ENCODE measurements at regions not wholly inside any gene's neighbourhood (a gene's known extent, or its start where the extent isn't known, plus 50 kb on each side); places are given as distances from the start of the nearest gene placed in this dataset.
A peak's percentile ranks its signal among the peaks of the same experiment; 100 is the strongest.
"Not testable (repeated sequence)": the region's sequence is repeated elsewhere in the genome, so short reads cannot be mapped to it uniquely, and the experiment has no call there.

DNA sequence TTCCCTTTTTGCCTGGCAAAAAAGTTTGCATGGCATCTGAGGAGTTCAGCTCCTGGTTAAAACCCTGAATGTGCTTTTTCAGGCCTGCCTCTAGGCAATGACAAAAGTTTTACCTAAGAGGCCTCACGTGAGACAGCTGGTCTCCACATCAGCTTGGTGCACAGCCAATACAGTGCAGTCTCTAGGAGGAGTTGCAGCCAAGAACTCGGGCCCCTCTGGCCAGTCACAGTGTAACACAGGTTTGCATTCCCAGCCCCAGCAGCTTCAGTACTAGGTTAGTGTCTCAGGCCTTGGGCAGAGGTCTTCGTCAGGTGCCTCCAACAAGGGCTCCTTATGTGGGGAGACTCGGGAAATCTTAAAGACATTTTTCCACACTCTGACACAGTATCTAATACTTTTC lies 771.7 kb downstream of the SORCS1 start:
- DNase-seq: no peak

DNA sequence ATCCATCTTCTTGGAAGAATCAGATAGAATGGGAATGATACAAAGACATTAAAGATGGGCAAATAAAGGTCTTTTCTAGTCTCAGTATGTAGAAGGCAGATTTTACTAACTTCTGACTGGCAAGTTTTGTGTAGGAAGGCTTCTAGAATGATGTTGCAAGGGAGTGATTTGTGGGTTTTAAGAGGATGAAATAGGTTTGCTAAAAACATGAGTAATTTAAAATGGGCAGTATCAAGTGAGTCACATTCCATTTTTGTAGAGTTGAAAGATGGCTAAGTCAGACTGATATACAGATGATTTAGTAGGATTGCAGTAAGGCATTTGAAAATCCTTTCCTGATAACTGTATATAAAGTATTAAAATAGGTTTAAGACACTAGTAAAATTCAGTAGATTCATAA lies 777.4 kb downstream of the SORCS1 start:
- DNase-seq: no peak

DNA sequence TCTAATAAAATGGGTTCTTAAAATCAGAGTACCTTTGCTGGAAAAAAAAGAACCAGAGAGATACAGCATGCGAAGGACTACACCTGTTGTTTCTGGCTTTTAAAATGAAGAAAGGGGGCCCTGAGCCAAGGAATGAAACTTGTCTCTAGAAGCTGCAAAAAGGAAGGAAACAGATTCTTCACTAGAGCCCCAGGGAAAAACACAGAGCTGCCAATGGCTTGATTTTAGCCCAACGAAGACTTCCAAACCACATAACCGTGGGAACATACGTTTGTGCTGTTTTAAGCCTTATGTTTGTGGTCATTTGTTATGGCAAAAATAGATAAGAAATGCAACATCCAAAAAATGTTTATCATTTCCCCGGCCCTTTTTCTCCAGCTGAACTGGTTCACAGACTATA lies 780.0 kb downstream of the SORCS1 start:
- no peak for DNase-seq

DNA sequence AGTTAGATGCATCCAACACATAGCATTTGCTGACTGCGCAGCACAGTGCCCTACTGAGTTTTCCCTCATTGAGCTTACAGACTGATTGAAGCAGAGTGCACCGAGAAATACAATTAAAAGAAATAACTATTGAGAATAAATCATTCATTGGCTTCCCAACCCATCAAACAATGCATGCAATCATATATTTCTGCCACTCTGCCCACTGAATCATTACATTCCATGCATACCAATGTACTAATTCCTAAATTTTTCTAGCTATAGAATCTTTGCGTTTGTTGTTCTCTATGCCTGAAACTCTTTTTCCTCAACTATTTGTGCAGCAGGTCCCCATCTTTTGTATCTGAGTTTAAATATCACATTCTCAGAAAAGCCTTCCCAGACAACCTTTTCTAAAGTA lies 783.8 kb downstream of the SORCS1 start:
- DNase-seq: no peak

DNA sequence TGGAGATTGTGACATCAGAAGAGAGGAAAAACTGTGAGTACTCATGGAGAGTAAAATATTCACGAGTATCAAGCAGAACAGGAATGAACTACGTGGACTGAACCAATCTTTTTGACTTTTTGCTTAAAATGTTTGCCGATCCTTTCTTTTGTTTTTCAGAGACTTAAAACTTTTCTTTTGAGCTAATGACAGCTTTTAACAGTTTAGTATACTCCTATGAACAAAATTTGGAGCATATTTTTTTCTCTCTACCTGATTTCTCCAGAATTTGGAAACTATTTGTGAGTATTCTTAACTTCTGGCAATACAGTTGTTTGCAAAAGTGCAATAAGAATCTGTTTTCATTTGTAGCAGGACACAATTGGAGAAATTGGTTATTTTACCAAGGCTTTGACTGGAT lies 786.3 kb downstream of the SORCS1 start:
- DNase-seq: no peak

DNA sequence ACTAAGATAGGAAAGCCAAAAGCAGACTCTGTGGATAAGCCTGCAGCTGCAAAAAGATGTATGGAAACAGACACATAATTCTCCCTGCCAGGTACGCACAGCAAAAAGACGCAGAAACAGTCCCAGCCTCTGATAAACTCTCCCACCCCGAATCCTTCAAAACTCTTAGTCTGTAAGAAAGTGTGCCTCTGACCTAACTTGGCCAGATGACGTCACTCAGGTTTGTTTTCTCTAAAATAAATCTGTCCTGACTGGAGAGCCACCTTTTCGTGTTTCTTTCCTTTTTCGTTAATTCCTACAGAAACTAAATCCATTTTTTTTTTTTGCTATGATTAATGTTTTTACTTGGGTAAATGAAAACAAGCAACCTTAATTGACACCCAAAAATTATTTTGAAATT lies 793.8 kb downstream of the SORCS1 start:
- no peak for DNase-seq

DNA sequence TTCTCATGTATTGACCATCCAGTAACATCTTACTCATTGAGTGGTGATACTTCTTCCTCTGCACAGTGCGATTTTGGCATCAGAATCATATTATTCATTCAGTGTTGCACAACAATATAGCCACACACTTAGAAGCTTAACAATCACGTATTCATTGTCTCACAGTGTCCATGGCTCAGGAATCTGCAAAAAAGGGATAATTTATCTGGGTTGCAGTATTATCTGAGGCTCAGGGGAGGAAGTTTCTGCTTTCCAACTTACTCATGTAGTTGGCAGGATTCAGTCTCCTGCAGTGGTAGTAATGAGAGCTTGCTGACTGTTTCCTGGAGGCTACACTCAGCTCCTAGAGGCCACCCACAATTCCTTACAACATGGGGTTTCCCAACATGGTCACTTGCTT lies 803.6 kb downstream of the SORCS1 start:
- peak in 1 of 56 donors; percentile 27 for DNase-seq

DNA sequence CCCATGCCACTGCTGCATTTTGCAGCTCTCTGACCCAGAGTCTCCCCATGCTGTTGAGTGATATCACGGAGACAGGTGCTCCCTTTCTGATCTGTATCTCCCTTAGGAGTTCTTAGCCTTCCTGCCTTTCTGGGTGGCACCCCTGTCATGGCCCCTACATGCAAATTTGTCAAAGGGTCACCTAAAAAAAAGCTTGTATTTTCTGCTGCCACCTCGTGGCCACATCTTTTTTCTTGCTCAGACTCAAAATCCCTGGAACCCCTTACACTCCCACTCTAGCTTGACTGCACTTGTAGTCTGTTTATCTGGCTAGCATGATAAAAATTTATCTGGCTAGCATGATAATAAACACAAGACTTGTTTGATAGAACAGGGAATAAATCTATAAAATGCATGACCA lies 809.1 kb downstream of the SORCS1 start:
- DNase-seq: no peak

DNA sequence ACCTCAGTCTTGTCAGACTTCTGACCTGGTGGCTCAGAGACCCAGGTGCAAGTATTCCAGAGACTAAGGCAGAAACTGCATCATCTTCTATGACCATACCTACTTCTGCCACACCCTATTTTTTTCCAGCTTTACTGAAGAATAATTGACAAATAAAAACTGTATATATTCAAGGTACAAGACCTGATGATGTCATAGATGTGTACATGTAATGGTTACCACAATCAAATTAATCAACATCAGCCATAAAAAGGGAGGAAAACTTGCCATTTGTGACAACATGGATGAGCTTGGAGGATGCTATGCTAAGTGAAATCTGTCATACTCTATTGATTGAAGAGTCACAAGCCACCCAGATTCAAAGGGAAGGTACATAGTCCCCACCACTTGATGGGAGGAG lies 815.6 kb downstream of the SORCS1 start:
- DNase-seq: no peak

DNA sequence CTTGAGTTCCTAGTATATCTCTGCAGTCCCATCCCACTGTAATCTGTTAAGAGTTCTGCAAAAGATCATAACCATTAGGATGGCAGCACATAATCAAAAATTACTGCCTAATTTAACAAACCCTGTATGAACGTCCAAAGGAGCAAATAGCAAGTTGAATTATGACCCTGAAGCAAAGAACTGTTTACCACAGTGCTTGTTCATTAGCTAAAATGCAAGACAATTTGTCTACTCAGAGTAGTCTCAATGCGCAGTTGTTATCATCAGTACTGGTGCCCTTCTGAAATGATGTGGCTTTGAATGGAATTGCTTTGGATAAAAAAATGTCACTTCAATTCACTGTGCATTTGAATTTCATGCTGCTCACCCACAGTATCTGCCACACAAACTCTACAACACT lies 817.0 kb downstream of the SORCS1 start:
- DNase-seq: no peak

DNA sequence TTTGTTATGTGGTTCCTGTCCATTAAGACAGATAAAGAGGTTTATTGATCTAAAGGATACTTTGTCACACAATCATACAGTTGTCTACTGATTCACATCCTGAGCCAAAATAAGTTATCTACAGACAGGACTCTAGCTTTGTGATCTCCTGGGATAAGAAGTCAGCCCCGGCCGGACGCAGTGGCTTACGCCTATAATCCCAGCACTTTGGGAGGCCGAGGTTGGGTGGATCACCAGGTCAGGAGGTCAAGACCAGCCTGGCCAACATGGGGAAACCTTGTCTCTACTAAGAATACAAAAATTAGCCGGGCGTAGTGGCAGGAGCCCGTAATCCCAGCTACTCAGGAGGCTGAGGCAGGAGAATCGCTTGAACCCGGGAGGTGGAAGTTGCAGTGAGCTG lies 821.0 kb downstream of the SORCS1 start:
- not testable (repeated sequence) for DNase-seq

DNA sequence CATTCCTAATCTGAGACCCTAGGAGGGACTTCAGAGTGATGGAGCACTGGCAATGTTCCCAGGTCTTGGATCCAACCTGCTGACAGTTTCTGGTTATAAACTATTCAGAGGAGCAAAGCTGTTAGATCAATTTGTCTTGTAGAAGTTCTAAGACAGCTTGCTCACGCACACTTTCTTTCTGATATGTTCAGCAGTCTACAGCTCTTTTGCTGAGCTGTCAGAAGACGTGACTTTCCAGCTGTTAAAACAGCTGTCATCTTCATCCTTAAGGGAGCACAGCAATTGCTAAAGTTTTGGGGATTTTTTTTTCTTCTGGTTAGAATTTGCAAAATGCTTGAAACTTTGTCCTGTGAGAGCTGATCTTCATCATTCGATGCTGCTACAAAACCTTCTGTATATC lies 823.1 kb downstream of the SORCS1 start:
- DNase-seq: no peak

DNA sequence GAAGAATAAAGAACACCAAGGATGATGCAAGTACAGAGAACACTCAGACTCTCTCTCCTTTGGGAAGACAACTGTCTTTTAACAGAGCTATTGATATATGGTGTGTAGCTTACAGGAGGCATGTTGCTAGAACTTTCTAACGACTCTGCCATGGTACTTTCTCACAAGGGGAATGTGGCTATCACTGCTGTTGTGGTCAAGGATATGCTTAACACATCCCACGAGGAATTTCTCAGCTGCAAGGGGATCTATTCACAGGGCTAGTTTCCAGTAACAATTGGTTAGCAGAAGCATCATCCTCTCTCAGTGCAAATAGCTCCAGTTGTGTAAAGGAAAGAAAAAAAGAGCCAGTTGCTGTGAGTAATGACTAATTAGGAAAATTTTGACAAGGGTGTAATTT lies 826.0 kb downstream of the SORCS1 start:
- DNase-seq: no peak

DNA sequence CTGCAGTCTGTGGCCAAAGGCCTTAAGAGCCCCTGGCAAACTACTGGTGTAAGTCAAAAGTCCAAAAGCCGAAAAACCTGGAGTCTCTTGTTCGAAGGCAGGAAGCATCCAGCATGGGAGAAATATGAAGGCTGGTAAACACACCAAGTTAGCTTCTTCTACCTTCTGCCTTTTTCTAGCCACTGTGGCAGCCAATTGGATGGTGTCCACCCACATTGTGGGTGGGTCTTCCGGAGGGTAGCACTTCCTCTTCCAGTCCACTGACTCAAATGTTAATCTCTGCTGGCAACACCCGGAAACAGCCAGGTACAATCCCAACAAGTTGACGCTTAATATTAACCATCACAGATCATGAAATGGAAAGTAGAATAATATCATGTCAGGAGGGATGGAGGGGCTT lies 827.6 kb downstream of the SORCS1 start:
- no peak for DNase-seq

DNA sequence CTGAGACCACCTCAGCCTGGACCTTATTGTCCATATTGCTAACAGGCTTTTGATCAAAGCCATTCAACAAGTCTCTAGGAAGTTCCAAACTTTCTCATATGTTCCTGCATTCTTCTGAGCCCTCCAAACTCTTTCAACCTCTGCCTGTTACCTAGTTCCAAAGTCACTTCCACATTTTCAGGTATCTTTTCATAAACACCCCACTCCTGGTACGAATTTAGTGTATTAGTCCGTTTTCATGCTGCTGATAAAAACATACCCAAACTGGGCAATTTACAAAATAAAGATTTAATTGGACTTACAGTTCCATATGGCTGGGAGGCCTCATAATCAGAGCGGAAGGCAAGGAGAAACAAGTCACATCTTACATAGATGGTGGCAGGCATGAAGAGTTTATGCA lies 836.8 kb downstream of the SORCS1 start:
- no peak for DNase-seq

DNA sequence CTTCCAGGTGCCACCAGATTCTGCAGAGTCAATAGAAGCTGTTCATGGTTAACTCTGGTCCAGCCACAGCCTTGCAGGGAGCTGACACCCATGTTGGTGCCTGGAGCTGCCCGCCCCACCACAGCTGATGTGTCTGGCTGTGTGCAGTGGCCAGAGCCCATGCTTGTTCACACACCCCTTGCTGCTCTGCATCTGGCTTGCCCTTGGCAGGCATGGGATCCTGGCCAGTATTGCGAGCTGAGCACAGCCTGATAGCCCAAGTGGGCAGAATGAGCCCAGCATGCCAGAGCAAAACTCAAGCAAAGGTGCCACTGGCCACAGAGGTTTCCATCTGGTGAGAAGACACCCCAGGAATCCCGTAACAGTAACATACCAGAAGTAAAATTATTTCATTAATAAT lies 843.6 kb downstream of the SORCS1 start:
- DNase-seq: no peak

DNA sequence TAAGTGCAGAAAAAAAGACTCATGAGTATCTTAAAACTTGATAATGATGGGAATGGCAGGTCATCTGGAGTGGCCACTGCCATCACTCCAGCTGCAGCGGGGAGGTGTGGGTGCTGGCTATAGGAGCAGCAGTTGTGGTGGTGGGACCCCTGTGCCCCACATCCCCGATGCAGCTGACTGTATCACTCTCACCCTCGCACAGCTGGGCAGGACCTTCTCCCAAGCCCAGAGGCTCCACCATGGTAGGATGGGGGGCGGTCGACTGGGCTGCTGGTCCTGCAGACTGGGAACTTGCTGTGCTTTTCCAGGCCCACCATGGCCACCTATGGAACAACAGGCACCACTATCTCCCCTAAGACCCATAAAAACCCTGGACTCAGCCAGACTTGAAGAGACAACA lies 844.4 kb downstream of the SORCS1 start:
- no peak for DNase-seq

DNA sequence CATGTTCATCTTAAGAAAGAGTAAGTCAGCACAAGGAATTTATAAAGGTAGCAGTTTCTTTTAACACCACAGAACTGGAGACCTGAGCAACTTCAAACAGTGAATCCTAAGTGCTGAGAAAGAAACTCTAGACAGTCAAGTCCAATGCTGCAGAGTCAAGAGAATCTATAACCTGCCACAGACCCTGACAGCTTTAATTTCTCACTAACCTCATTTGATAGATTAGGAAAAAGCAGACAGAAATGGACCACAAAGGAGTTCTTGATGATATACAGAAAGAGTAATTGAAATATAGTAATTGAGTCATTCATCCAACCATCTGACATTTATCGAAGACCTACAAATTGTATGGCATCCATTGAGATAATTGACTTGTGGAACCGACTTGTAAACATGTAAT lies 847.0 kb downstream of the SORCS1 start:
- DNase-seq: no peak

DNA sequence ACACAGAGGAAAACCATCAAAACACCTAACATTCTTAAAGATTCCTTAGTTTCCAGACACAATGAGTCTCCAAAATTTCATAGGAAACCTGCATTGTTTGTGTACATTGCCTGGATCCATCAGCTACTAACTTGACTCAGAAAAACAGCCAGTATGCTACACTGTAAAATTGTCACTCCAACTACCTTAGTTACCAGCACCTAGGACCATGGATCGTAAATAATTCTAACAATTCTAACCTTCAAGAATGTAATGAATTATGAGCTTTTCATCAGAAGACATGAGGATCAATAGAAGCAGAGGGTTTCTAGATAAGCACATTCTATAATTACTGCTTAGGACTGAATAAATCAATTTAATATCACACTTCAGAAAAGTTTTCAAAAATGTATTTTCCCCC lies 851.5 kb downstream of the SORCS1 start:
- no peak for DNase-seq

DNA sequence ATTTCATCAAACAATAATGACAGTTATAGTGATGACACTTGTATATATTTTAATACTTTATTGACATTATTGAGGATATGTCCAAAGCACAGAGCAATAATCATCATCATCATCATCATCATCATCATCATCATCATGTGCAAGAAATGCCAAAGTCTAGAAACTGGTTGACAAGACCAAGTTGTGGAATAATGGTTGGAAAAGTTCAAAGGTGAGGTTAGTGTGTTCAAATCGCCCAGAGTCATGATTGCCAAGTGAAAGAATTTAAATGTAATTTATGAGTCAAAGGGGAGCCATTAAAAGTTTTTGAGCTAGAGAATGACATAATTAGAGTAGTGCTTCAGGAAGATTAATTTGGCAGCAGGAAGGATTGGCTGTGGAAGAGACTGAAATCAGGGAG lies 852.4 kb downstream of the SORCS1 start:
- no peak for DNase-seq

DNA sequence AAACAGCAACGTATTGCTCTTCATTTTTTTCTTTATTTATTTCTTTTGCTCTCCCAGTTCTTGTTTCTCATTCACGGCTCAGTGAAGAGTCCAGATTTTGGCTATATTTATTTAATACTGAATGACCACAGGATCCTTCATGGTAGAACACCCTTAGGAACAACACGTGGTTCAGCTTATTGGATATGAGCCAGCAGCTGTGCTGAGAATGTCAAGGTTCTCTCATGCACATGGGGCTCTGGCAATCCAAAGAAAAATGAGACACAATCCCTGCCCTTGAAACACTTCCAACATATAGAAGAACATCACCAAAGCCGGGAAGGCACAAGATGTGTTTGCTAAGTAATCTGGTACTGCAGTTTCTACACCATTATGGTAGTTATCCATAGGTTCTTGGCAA lies 852.9 kb downstream of the SORCS1 start:
- no peak for DNase-seq

DNA sequence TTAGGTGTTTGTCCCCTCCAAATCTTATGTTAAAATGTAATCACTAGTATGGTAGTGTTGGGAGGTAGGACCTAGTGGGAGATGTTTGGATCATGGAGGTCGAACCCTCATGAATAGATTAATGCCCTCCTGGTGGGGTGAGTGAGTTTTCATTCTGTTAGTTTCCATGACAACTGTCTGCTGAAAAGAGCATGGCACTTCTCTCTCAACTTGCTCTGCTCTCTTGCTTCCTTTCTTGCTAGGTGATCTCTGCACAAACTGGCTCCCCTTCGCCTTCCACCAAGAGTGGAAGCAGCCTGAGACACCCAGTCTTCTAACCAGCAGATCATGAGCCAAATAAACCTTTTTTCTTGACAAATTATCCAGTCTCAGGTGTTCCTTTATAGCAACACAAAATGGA lies 853.9 kb downstream of the SORCS1 start:
- no peak for DNase-seq

DNA sequence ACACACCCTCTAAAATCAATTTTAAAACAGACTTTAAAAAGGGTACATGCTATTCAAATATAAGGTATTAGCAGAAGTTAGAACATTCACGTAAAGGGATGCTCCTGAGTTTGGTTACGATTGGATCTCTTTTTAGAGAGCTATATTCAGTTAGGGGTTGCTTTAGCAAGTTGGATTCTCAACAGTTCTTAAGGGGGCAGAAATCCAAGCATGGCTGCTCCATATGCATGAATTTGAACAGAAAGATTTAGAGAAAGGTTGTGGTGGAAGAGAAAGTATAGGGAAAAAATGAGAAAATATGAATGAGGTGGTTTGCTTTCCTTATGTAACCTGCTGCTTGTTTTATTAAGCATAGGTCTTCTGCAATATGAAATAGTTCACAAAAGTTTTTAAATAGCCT lies 855.1 kb downstream of the SORCS1 start:
- DNase-seq: no peak

DNA sequence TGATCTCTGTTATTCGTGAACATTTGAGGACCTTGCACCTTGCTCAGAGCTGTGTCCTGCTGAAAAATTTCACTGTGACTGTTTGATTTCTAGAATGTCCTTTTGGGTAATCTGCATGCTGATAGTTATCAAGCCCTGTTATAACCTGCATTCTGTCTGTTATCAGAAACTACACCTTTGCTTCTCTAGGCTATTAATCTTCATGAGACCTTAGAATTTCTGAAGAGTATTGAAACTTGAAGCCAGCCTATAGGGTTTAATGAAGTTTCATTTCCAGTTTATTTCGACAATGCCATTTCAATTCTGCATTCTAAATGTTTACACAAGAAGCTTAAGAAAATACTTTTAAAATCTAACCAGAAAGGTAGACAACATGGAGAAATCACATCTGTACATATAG lies 856.2 kb downstream of the SORCS1 start:
- no peak for DNase-seq

DNA sequence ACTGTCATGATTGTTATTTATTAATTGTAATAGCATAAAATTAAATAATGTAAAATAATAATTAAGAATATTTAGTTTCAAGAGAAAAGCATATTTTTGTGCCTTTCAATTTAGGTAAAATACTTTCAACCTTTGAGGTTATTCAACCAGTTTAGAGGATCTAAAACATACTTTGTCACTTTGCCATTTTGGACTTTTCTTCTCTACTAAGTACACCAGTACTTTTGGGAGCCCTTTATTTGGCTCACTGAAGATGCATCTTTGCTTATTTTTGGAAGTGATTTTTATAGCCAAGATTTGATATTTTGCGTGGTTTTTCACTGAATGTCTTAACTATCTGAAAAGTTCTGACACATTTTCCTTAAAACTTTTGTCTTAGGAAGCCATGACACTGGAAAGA lies 860.5 kb downstream of the SORCS1 start:
- DNase-seq: no peak
